ENCODE measurements at regions not wholly inside any gene's neighbourhood (a gene's known extent, or its start where the extent isn't known, plus 50 kb on each side); places are given as distances from the start of the nearest gene placed in this dataset.

- 82% methylated on average over 2 of the region's 2 CpGs for WGBS
- DNase-seq (ENCODE audit: low spot score), result no peak
- Histone ChIP-seq H3K36me3 (no peaks in the 10 kb centered on the region), H3K27ac (no peak overlapping the region), H3K4me1 (replicated peaks) (no peaks in the 10 kb centered on the region), H3K9me3 (no peaks in the 10 kb centered on the region), H3K4me3 (no peak overlapping the region), H3K27me3 (replicated peaks; ENCODE audit: insufficient read depth) (no peaks in the 10 kb centered on the region)
- intact Hi-C loops (cut with DNase I), result no loop called here
- TF ChIP-seq POLR2A (IDR thresholded peaks at IDR 0.05) (no peak), POLR2AphosphoS5 (IDR thresholded peaks at IDR 0.05) (no peak), CTCF (IDR thresholded peaks at IDR 0.05) (no peak)
Measured at GRCh38 chr4:129622566-129622965, 526.6 kb downstream of the C4orf33 start.

GRCh38 chr4:129623233-129623875 is 527.4 kb downstream of the C4orf33 start:
- intact Hi-C loops (cut with DNase I), result no loop called here
- Histone ChIP-seq H3K4me1 (replicated peaks) (no peaks in the 10 kb centered on the region), H3K27ac (no peak overlapping the region), H3K36me3 (no peaks in the 10 kb centered on the region), H3K9me3 (no peaks in the 10 kb centered on the region), H3K4me3 (no peak overlapping the region), H3K27me3 (replicated peaks; ENCODE audit: insufficient read depth) (no peaks in the 10 kb centered on the region)
- TF ChIP-seq CTCF (IDR thresholded peaks at IDR 0.05) (no peak), POLR2A (IDR thresholded peaks at IDR 0.05) (no peak), POLR2AphosphoS5 (IDR thresholded peaks at IDR 0.05) (no peak)
- no peak for DNase-seq (ENCODE audit: low spot score)
- WGBS, result 16% methylated on average over 4 of the region's 4 CpGs

GRCh38 chr4:129641179-129641578 is 545.2 kb downstream of the C4orf33 start:
- DNase-seq (ENCODE audit: low spot score), result peak; percentile 42
- H3K27ac ChIP-seq, result no peak overlapping the region
- no peaks in the 10 kb centered on the region for H3K36me3 ChIP-seq
- WGBS, result 47% methylated on average over 5 of the region's 5 CpGs
- no peaks in the 10 kb centered on the region for H3K4me1 ChIP-seq (replicated peaks)
- intact Hi-C loops (cut with DNase I), result loop anchor here (5.0 kb wide), 1 partner anchor 279 kb away; no protein-coding TSS in a partner anchor
- H3K4me3 ChIP-seq, result no peak overlapping the region
- no peak for TF ChIP-seq POLR2AphosphoS5 (IDR thresholded peaks at IDR 0.05)
- peak; percentile 47 to 70 (median 66) for TF ChIP-seq CTCF (IDR thresholded peaks at IDR 0.05)
- TF ChIP-seq POLR2A (IDR thresholded peaks at IDR 0.05), result no peak
- H3K9me3 ChIP-seq, result no peaks in the 10 kb centered on the region
- H3K27me3 ChIP-seq (replicated peaks; ENCODE audit: insufficient read depth), result no peaks in the 10 kb centered on the region

GRCh38 chr4:129645461-129645860 is 549.5 kb downstream of the C4orf33 start:
- WGBS, result 75% methylated on average over 3 of the region's 3 CpGs
- Histone ChIP-seq H3K27me3 (replicated peaks; ENCODE audit: insufficient read depth) (no peaks in the 10 kb centered on the region), H3K4me3 (no peak overlapping the region), H3K36me3 (no peaks in the 10 kb centered on the region), H3K27ac (no peak overlapping the region), H3K4me1 (replicated peaks) (no peaks in the 10 kb centered on the region), H3K9me3 (no peaks in the 10 kb centered on the region)
- TF ChIP-seq POLR2A (IDR thresholded peaks at IDR 0.05) (no peak), CTCF (IDR thresholded peaks at IDR 0.05) (no peak), POLR2AphosphoS5 (IDR thresholded peaks at IDR 0.05) (no peak)
- intact Hi-C loops (cut with DNase I), result no loop called here
- no peak for DNase-seq (ENCODE audit: low spot score)

DNA sequence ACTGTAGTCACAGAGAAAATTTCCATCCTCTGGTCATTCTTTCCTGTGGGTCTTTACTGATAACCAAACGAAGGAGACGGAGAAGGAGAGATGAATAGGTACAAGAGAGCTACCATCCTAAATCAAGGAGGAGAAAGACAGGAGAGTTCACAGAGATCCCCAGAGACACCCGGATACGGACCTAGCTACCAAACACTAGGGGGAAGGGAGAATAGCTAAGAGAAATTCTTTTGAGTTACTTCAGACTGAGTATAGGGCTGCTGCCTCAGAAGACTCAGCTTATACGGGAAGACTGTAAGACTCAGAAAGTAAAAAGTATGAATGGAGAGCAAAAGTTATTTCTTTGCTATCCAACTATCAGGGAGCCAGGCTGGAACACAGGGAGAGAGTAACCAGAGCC is 572.1 kb downstream of the C4orf33 start:
- 79% methylated on average over 5 of the region's 5 CpGs for WGBS
- no peak for TF ChIP-seq POLR2AphosphoS5 (IDR thresholded peaks at IDR 0.05)
- TF ChIP-seq POLR2A (IDR thresholded peaks at IDR 0.05), result no peak
- TF ChIP-seq CTCF (IDR thresholded peaks at IDR 0.05), result no peak
- no peaks in the 10 kb centered on the region for H3K36me3 ChIP-seq
- no peak overlapping the region for H3K27ac ChIP-seq
- H3K4me3 ChIP-seq, result no peak overlapping the region
- no peaks in the 10 kb centered on the region for H3K27me3 ChIP-seq (replicated peaks; ENCODE audit: insufficient read depth)
- intact Hi-C loops (cut with DNase I), result no loop called here
- no peaks in the 10 kb centered on the region for H3K4me1 ChIP-seq (replicated peaks)
- no peak for DNase-seq (ENCODE audit: low spot score)
- no peaks in the 10 kb centered on the region for H3K9me3 ChIP-seq
